D721Med (cell line): ENCODE measurements at regions not wholly inside any gene's neighbourhood (a gene's known extent, or its start where the extent isn't known, plus 50 kb on each side); places are given as distances from the start of the nearest gene placed in this dataset.

Source experiments
- DNase-seq: peaks from one replicate; pipeline ENCODE4 v3.0.0; 2011; ENCODE audit warnings: low spot score; ENCODE audit not compliant: insufficient read length
- FAIRE-seq: peaks from 2 replicates; lab custom pipeline; 2011; peaks lifted over from hg19 to GRCh38; lab: Jason Lieb, UNC
- CTCF ChIP-seq: IDR thresholded peaks from 2 replicates; pipeline ENCODE4 v1.5.1; 2012; ENCODE audit warnings: mild to moderate bottlenecking, control low read depth; ENCODE audit not compliant: insufficient read depth; ENCODE audit errors: missing control alignments

GRCh38 chr12:58252914-58253313 is 311.5 kb downstream of the ATP23 start:
- no peak for DNase-seq
- no peak for TF ChIP-seq CTCF
- FAIRE-seq, result no peak

- no peak for DNase-seq
- no peak for FAIRE-seq
- TF ChIP-seq CTCF, result no peak
Observed at GRCh38 chr12:58253663-58254062, 312.3 kb downstream of the ATP23 start.

GRCh38 chr12:58254463-58255100 is 313.2 kb downstream of the ATP23 start:
- no peak for FAIRE-seq
- no peak for TF ChIP-seq CTCF

GRCh38 chr12:58262796-58263195 is 321.4 kb downstream of the ATP23 start:
- no peak for TF ChIP-seq CTCF
- DNase-seq (no peak), FAIRE-seq (no peak)

More at GRCh38 chr12:58254463-58255100, 313.2 kb downstream of the ATP23 start:
- DNase-seq, result no peak

- FAIRE-seq (no peak), DNase-seq (no peak)
- TF ChIP-seq CTCF, result no peak
Observed at GRCh38 chr12:58263816-58264215, 322.4 kb downstream of the ATP23 start.

GRCh38 chr12:58268069-58268468 is 326.7 kb downstream of the ATP23 start:
- no peak for DNase-seq
- no peak for TF ChIP-seq CTCF
- FAIRE-seq, result no peak

GRCh38 chr12:58269476-58269875 is 328.1 kb downstream of the ATP23 start:
- DNase-seq (no peak), FAIRE-seq (no peak)
- TF ChIP-seq CTCF, result no peak
